HG02938 (cell line): ENCODE measurements at regions not wholly inside any gene's neighbourhood (a gene's known extent, or its start where the extent isn't known, plus 50 kb on each side); places are given as distances from the start of the nearest gene placed in this dataset.

Source experiments
- ATAC-seq: cut with Tn5 transposase; IDR thresholded peaks from one replicate; pipeline ENCODE4 v1.9.1; 2021; ENCODE audit warnings: mild to moderate bottlenecking, moderate library complexity; ENCODE audit not compliant: unreplicated experiment

DNA sequence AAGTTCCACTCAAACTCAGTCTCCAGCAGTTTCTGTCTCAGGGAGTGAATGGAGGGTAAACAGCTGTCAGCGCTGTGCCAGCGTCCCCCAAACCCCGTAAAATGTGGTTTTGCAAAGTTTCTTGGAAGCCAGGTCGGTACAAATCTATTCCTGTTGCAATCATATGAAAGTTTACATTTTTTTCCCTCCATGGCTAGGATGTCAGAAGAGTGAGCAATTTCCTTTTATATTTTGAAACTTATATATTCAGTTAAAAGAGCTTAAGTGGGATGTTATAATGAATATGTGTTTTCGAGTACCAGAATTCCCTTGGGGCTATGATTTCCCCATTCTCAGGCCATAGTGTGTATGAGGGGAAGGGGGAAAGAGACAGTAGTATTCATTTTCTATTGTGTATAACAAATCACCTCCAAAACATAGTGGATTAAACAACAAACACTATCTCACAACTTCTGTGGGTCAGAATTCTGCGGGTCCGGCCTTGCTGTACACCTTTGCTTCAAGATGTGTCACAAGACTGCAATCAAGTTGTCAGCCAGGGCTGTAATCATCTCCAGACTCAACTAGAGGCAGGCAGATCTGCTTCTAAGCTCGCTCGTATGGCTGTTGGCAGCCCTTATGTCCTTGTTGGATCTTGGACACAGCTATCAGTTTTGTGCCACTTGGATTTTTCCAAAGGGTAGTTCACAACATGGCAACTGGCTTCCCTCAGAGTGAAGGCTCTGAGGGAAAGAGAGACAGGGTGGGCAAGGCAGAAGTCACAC is 107.4 kb downstream of the SNX18 start:
- ATAC-seq = no peak

DNA sequence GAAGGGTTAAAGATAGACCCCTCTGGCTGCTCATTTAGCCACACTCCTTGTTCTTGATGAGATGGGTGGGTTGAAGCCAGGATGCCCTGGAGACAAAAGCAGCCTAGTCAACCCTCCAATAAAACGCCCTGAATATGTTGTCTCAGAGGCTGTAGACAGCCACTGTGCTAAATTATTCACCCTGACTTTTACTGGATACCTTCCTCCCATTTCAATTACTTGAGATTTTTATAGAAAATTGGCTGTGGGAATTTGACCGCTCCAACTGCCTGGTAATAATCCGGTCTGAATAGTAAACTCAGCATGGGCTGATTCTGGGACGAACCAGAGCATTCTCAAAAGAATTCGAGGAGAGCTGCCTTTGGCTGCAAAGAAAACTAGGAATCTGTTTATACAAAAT is 104.2 kb downstream of the SNX18 start:
- ATAC-seq = no peak

DNA sequence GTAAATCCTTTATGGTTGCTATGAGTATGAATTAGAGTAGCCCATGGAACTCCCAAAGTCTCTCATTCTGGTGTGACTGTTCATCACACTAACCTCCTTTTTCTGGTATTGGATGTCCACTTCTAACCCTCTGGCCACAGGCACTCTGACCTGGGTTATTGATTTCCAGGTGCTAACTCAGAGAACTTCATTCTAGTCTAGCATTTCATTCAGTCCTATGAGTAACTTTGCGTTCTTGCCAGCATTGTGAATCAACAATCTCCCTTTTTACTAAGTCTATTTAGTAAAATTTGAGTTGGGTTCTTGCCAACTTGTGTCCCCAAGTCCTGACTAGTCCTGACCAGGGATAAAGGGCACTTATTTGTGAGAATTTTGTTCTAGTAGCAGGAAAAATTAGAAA is 103.5 kb downstream of the SNX18 start:
- ATAC-seq = no peak

DNA sequence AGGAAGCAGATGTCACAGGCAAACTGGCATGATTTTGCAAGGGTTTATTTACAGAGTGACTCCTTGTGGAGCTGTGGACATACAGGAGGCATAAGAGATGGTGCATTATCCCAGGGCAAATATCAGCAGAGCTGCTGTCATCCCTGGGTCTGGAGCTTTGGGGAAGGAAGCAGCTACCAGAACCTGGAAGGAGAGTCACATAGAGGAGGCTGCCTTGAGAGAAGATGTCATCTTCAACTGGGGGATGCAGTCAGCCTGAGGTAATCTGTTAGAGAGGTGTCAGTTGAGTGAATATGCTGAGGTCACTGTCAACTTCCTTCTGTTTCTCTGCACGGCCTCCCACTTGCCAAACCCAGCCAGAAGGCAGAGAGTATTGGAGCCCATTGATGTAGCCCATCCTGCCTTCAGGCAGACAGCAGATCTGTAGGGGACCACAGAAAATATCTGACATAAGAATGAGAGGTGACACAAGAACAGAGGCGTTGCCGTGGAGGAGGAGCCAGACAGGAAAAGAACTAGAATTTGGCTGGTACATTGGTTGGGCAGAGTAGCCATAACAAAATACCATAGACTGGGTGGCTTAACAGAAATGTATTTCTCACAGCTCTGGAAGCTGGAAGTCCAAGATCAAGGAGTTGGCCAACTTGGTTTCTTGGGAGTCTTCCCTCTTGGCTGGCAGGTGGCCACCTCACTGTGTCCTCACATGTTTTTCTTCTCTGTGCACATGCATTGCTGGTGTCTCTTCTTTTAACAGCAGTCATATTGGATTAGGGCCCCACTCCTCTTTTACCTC is 102.8 kb downstream of the SNX18 start:
- no peak for ATAC-seq

DNA sequence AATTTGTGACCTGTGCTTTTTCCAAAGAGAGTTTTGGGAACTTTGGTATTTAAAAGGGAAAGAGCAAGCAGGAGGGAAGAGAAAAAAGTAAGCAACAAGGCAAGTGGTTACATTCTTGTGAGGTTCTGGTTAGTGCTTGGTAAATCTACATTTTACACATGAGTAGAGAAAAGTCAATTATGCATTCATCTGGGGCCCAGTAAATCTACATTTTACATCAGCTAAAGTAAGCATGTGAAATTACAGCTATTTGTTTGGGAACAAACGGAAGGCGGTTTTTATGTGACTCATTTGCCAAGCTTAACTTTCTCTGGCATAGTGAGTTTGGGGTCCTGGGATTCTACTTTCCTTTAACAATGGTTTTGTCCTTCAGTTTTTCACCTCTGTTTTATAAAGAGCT is 102.2 kb downstream of the SNX18 start:
- ATAC-seq = no peak

DNA sequence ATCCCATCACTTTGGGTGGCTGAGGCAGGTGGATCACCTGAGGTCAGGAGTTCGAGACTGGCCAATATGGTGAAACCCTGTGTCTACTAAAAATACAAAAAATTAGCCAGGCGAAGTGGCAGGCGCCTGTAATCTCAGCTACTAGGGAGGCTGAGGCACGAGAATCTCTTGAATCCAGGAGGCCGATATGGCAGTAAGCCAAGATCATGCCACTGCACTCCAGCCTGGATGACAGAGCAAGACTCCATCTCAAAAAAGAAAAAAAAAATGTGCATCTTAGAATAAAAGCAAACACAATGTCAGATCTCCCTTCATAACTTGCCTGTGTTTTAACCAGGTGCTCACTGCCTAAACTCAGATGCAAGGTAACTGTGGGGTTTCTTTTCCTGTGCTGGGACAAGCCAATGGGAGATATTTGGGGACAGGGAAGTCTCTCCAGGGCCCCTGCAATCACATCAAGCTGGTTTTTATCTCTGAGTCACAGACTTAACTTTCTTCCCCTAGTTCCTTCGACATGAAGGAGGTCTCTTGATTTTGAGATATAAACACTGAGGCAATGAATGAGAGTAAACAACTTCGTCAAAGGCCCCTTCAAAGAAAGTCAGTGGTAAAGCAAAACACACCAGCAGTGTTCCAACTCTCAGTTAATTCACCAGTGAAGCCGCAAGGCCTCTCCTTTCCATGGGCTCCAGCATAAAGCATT is 99.1 kb downstream of the SNX18 start:
- no peak for ATAC-seq

DNA sequence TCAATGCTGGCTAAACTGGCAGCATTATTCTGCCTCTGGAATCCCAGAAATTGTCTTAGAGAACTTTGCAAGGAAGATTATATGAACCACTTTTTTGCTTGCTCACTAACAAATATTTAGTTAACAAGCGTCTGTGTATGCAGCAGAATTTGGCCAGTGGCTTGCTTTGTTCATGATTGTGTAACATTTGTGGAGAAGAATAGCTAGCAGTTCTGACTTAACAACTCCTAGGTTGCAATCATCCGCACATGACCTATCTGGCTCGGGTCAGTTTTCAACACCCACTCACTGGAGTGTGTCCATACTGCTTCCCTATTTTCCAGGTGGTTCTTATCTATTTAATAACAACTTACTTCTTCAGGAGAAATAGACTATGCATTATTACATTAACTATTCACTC is 98.5 kb downstream of the SNX18 start:
- no peak for ATAC-seq

DNA sequence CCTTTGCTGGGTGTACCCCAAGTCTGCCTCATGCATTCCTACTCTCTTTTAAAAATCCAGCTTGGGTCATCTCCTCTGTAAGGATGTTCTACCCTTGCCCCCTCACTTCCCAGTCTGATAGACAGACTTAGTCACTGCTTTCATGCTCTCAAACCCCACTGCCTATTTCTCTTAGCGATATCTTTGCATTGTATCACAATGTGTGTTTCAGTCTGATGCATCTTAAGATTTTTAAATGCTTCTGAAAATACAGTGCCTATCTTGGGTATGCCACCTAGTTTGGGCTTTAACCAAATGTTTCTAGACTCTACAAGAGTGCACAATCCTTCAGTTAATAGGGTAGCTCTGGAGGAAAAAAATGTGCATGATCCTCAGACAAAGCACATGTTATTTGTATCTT is 97.8 kb downstream of the SNX18 start:
- no peak for ATAC-seq

DNA sequence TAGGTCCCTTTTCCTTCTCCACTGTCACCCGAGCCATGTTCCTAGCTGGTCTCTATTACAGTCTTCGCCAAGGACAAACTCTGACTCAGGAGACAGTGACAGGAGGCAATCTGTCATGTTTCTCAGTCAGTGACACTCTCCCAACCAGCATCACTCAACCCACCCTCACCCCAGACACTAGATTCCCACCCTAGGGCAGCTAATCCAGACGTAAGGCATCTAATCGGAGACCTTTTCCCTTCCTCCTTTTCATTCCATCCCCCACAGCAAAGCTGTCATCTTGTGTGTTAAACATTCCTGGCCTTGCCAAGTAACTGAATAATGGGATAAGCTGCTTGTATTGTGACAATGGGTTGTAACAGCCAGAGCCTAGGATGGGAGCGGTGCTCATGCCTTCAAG is 95.2 kb downstream of the SNX18 start:
- ATAC-seq = no peak

DNA sequence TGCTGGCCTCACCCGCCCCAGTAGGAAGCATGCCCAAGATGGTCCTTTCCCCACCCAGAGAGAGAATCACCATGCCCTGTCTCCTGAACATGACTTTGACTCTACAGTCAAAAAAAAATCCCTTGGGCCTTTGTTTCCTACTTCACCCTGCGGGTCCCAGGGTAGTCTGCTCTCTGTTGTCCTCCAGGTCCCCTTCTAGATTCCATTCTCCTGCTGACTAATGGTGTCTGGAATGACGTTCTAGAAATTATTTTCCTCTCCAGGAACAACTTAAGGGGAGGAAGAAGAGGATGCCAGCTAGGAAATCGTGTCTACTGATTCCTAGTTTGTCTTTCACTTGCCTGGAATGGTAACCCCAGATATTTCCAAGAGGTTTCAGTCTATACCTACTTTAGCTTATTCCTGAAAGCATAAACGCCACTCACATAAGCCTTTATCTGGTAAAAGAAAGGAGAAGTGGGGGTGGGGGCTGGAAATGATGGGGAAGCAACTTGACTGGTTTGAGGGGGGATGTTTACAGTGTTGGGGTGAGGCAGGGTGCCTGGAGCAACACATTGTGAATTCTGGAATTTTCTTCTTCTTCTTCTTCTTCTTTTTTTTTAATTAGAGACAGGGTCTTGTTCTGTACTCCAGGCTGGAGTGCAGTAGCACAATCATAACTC is 93.9 kb downstream of the SNX18 start:
- no peak for ATAC-seq

DNA sequence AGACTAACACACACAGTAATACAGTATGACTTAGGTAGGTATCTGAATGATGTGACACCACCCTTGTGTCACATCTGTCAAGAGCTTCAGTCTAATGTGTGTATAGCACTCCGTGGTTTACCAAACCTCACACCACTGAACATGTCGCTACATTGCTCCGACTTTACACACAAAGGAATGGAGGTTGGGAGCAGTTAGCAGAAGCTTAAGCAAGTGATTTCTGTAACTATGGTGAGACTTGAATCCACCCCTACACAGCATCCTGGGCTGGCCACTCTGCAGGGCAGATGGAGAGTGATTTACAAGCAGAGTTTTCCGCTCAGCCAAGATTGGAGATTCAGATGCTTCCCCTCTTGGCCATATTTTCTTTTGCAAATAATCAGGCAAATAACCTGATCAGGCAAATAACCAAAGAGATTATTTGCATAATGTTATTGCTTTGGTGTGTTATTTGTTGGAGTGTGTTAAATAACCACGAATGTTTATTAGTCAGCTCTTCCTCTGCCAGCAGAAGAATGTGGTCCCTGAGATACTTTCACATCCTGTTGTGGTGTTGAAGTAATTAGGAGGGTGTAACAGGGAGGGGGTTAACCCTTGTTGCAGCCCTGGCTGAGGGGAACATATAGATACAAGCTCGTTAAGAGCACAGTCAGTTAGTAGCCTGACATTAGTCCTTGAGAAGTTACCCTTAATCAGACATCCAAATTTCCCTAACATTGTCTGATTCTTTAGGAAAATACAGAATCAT is 92.8 kb downstream of the SNX18 start:
- ATAC-seq = peak; percentile 97

DNA sequence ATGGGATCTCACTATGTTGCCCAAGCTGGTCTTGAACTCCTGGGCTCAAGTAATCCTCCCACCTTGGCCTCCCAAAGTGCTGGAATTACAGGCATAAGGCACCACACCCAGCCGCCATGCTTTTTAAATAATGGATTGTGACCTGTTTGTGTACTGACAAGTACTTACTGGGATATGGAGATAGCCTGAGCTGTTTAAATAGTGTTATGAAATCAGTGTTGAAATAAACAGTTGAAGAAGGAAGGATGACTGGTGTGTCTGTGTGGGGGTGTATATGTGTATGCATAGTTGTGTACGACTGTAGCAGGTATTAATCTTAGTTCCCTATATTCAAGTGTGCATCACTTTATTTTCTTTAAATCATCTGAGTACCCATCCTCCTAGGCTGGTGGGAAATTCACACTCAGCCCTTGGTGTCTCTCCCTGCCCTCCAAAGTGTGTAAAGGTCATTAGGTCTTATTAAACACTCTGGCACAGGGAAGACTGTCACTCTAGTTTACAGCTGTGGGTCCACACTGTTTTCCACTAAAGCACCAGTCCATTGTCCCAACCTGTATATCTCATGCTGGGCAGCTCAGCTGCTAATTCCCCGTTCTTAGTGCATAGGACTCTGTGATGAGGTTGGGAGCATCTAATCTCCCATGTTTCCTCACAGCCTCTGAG is 91.0 kb downstream of the SNX18 start:
- no peak for ATAC-seq

DNA sequence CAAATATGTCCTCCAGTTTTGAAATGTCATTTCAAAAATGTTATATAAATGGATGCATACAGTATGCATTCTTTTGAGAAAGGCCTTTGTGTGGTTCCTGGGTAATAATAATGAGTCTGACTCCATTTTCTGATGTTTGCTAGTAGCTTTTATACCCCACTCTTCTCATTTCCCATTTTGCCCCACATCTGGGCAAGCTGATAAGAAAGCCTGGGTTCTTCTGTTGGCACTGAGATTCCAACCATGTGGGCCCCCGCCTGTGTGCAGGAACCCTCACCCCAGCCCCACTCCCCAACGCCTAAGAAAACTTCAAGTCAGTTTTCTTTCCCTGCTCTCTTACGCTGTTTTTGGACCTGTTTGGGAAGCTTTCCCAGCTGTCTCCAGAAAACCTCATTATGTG is 89.4 kb downstream of the SNX18 start:
- no peak for ATAC-seq

DNA sequence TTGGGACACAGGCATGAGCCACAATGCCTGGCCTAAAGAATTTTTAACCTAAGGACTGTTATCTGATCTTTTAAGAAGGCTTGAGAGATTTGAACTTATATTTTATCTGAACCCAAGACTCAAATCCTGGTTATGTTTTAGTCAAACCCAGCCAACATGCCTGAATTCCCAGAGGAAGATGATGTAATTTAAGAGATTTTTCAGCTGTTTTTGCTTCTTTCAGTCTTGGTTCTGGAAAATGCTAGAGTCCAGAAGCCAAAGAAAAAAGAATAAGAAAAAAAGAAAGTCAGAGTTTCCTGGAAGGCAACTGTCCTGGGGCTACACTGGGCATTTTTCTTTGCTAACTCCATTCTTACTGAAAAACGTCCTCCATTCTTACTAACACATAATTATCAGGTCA is 85.8 kb downstream of the SNX18 start:
- ATAC-seq = no peak

DNA sequence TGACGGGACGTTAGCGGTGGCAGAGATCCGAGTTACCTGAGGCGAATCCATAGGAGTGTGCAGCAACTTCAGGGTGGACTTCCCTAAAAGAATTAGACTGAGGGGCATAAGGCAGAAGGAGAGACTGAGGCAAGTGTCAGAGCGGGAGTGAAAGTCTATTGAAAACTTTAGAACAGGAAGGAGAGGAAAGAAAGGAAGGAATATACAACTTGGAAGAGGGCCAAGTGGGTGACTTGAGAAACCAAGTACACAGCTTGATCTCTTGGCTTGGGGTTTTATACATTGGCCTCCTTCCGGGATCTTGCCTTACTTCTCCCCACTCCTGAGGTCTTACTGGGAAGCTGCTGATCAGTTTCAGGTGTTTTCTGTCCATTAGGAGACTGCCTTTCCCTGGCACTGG is 84.9 kb downstream of the SNX18 start:
- ATAC-seq = no peak

DNA sequence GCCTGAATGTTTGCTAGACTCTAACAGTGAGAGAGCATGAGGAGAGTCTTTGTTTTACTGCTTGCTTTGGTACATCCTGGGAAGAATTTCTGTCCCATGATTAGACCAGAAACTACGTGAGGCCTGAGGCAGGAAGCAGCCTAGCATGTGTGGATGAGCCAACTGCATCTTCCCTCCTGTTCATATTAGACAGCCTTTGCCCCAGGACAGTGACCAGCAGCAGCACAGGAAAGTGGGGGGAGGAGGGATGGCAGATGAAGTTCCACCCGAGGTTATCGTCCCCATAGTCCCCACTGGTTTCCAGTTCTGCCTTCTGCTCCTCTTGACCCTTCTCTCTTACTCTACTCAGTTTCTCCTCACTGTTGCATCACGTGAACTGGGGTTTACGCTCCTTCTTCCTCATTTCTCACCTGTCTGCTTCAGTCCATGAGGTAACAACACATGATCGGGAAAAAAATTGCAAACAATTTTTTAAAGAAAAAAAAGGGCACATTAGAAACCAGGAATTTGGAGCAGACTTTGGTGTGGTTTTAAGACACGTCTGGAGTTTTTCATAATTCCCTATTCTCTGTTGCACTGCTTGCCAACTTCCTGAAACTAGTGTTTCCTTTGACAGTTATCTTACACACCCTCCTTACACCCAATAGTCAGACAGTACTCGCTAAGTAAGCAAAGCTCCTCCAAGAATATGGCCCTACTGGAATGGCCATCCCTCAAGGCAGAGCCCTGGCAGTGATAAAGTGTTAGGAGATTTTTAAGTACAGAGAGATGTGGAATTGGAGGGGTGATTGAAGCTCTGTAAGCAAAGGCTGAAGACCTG is 84.1 kb downstream of the SNX18 start:
- ATAC-seq = no peak
